Inferior parietal cortex (tissue), 1 donor: ENCODE measurements at regions not wholly inside any gene's neighbourhood (a gene's known extent, or its start where the extent isn't known, plus 50 kb on each side); places are given as distances from the start of the nearest gene placed in this dataset.
"Not testable (repeated sequence)": the region's sequence is repeated elsewhere in the genome, so short reads cannot be mapped to it uniquely, and the experiment has no call there.

Experiments used
- DNase-seq: peaks from one replicate; pipeline ENCODE4 v3.0.0-alpha.2; 2016; ENCODE audit errors: extremely low spot score

DNA sequence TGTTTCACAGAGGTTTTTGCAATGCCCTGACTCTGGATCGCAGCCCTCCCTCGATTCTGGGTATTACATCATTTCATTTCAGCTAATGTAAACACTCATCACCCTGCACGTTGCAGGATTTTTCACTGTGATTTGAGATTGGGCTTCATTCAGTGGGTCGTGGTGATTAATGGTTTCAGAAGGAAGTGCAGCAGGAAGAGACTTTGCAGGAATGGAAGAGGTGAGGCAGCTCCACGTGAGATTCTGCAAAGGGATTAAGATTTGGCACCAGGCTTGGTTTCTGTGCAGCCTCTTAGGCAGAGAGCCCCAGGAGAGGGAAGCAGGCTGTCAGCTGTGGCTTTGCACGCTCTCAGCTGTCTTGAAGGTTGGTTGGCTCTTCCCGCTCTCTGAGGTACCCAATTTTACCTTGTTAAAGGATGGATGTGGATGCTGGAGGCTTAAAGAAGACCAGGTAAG, 95.2 kb downstream of the PLCE1 start:
- DNase-seq: no peak

DNA sequence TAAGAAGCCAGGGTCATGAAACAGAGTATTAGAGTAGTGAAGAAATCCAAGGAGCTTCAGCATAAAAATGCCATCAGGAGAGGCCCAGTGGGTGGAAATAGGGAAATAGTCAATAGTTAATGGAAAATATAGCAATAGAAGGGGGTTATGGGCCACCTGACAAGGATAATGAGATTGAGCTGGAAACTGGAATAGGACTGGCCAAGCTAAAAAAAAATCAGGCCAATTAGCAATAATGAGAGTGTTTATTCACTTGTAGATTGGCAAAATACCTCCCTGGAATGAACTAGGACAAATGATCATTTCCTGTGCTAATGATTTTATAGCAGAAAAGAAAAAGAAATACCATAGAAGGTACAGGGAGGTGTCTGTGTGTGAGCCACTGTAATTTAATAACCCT, 97.9 kb downstream of the PLCE1 start:
- no peak for DNase-seq

- DNase-seq: no peak
Observed at GRCh38 chr10:94092848-94093247, 99.1 kb downstream of the PLCE1 start.

- no peak for DNase-seq
Observed at GRCh38 chr10:94093286-94093905, 99.7 kb downstream of the PLCE1 start.

- DNase-seq: no peak
Observed at GRCh38 chr10:94094540-94094939, 100.8 kb downstream of the PLCE1 start.

- no peak for DNase-seq
Observed at GRCh38 chr10:94097656-94098055, 103.9 kb downstream of the PLCE1 start.

GRCh38 chr10:94098896-94099295, 105.2 kb downstream of the PLCE1 start:
- DNase-seq: no peak

DNA sequence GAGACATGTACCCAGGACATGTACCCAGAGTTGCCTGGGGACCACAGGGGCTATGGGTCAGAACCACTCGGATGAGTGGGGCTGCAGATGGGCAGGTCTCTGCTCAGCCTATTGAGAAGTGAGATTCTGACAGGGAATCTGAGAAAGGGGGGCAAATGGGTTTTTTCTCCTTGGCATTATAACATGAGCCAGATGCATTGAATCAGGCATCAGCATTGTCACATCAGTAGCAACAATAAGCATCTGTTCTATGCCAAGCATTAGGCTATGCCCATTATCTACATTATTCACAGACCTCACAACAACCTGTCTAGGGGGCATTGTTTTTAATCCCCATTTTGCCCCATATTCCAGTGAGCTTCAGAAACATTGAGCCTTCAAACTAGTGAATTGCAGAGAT, 108.2 kb downstream of the PLCE1 start:
- DNase-seq: no peak

- DNase-seq: no peak
Observed at GRCh38 chr10:94102436-94102835, 108.7 kb downstream of the PLCE1 start.

GRCh38 chr10:94103192-94103591, 109.5 kb downstream of the PLCE1 start:
- DNase-seq: no peak

DNA sequence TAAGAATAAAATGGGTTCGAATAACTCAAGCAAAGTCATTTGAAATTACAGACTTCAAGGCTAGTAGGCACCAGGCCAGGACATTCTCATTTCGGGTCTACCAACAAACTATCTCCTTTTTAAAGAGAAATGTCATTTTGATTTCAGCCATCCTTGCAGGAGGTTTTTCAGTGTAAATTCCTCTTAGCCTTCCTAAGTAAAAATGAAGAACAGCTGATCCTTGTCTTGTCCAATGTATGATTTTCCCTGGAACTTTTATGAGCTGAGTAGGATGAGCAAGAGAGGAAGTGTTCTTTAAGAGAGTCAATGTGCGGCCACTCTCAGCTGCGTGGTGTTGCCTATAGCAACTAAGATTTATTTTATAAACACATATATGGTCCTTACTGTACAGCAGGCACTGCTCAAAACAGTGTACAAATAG, 110.1 kb downstream of the PLCE1 start:
- DNase-seq: no peak

GRCh38 chr10:94104316-94105000, 110.7 kb downstream of the PLCE1 start:
- no peak for DNase-seq

DNA sequence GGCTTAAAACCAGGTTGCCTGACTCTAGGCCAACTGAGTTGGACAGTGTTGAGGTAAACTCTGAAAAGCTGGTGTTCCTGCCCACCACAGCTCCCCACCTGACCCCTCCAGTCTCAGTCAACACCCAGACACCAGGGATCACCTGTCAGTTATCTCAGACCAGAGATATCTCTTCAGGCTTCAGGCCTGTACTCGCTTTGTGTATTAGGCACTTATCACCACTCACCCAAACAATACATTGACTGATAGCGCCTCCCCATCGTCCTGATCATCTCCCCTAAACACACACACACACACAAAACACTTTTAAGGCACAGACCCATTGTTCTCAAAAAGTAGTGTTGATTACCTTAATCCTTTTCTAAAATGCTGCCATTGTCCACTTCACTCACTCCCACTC, 111.5 kb downstream of the PLCE1 start:
- no peak for DNase-seq

DNA sequence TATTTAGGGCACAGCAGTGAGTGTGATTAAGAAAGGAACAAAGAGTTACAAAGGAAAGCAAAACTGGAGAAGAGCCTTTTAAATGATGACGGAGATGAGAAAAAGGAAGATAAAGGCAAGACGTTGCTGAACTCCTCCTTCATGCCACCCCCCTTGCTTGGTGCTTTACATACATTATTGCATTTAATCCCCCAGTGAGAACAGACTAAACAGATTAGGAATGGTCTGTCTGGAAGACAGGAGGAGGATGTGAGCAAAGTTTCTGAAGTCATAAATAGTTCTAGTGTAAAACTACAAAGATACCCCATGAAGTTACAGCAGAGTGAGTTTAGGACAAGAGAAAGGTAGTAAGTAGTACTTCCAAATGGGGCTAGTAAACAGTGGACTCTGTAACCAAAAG, 113.5 kb downstream of the PLCE1 start:
- no peak for DNase-seq

- DNase-seq: no peak
Observed at GRCh38 chr10:94108200-94108599, 114.5 kb downstream of the PLCE1 start.

DNA sequence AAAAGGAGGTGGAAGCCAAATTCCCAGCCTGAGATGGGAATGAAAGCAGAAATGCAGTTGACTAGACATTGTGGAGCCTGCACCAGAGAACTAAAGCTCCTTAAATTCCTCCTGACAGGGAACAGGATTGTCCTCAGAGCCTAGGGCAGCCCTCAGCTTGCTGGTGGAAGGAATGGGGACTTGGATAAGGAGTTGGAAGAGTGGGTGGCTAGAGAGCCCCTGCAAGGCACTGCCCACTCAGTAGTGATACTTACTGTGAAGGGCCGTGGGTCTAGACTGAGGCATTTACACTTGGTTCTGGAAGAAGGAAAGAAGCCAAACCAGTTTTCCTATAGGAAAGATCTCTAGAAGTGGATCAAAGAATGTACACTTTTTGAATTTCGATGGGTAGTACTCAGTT, 117.6 kb downstream of the PLCE1 start:
- DNase-seq: no peak

DNA sequence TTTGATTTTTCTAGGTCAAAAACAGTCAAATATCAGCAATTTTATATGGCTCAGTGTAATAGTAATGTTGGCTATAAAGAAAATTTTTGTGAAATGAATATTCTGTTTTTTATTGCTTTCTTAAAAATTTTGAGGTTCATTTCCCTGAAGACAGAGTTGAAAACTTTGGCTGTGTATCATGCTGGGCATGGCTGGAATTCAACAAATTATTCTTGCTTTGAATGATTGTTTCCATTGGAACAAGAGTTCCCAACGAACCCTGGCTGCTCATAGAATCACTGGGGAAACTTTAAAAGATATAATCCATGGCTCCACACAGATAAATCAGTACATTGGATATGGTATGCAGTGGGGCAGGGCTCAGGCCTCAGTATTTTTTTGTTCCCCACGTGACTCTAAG, 118.6 kb downstream of the PLCE1 start:
- DNase-seq: no peak

DNA sequence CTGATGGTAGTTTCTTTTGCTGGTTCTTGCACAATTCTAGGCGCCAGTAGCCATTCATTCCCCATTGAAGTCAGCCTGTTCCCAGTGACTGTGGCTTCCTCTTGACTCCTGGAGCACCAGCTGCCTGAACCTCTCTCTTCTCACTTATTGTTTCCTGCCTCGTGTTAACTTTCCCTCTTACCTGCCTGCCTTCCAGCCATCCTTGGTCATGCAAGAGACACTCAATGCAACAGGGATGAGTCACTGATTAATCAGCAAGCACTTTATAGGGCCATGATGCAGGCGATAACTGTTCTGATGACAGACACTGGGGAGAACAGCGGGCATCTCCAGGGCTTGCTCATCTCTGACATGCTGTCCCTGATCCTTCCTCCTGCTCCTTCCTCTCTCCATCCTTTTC, 122.0 kb downstream of the PLCE1 start:
- DNase-seq: no peak

DNA sequence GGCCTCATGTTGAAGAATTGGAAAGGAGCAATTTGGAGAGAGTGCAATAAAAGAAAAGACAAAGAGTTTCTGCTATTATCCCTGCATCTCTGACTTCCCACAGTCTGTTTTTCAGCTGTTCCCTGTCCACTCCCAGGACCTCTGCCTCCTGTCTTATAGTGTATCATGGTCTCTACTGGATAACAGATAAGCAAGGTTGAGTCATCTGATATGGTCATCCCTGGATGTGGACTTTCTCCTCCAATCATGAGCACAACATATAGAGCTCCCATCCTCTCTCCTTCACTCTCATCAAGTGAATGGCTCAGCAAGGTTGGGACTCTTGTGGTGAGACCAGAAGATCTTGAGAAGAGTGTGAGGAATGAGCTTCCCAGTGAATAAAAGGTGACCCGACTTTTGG, 123.1 kb downstream of the PLCE1 start:
- no peak for DNase-seq

GRCh38 chr10:94122211-94122610, 128.5 kb downstream of the PLCE1 start:
- no peak for DNase-seq

GRCh38 chr10:94123258-94123995, 129.7 kb downstream of the PLCE1 start:
- DNase-seq: no peak

- not testable (repeated sequence) for DNase-seq
Observed at GRCh38 chr10:94124147-94124546, 130.4 kb downstream of the PLCE1 start.

GRCh38 chr10:94125268-94125667, 131.5 kb downstream of the PLCE1 start:
- not testable (repeated sequence) for DNase-seq
